H9 (cell line): ENCODE measurements at regions not wholly inside any gene's neighbourhood (a gene's known extent, or its start where the extent isn't known, plus 50 kb on each side); places are given as distances from the start of the nearest gene placed in this dataset.

ENCODE experiments used
- DNase-seq: peaks from one replicate; pipeline ENCODE4 v3.0.0-alpha.2; 2017
- H2AFZ ChIP-seq: one replicate; pipeline ENCODE4 v1.6.1; 2013; ENCODE audit warnings: mild to moderate bottlenecking, low read length, control low read depth, moderate library complexity
- H2AK5ac ChIP-seq: 2 replicates; pipeline ENCODE4 v1.6.1; 2013; ENCODE audit warnings: low read length, control low read depth, mixed read lengths; ENCODE audit not compliant: insufficient read length
- H2BK120ac ChIP-seq: one replicate; pipeline ENCODE4 v1.6.1; 2013; ENCODE audit warnings: low read depth, mild to moderate bottlenecking, low read length, control low read depth, inconsistent platforms; ENCODE audit not compliant: poor library complexity, severe bottlenecking
- H2BK12ac ChIP-seq: 2 replicates; pipeline ENCODE4 v1.6.1; 2013; ENCODE audit warnings: low read length, control low read depth, mixed read lengths, low read depth; ENCODE audit not compliant: insufficient read length
- H2BK15ac ChIP-seq: 2 replicates; pipeline ENCODE4 v1.6.1; 2013; ENCODE audit warnings: low read depth, low read length, control low read depth
- H2BK20ac ChIP-seq: one replicate; pipeline ENCODE4 v1.6.1; 2013; ENCODE audit warnings: low read depth, mild to moderate bottlenecking, low read length, control low read depth, inconsistent platforms; ENCODE audit not compliant: poor library complexity, severe bottlenecking
- H2BK5ac ChIP-seq: 2 replicates; pipeline ENCODE4 v1.6.1; 2013; ENCODE audit warnings: low read length, control low read depth, mixed read lengths; ENCODE audit not compliant: insufficient read length
- H3K14ac ChIP-seq: 2 replicates; pipeline ENCODE4 v1.6.1; 2013; ENCODE audit warnings: low read length, control low read depth; ENCODE audit not compliant: insufficient read depth
- H3K18ac ChIP-seq: 2 replicates; pipeline ENCODE4 v1.6.1; 2013; ENCODE audit warnings: low read depth, mild to moderate bottlenecking, mixed read lengths, low read length, control low read depth; ENCODE audit not compliant: insufficient read length
- H3K23ac ChIP-seq: 2 replicates; pipeline ENCODE4 v1.6.1; 2013; ENCODE audit warnings: low read length, control low read depth, mixed read lengths, low read depth; ENCODE audit not compliant: insufficient read length
- H3K23me2 ChIP-seq: 2 replicates; pipeline ENCODE4 v1.6.1; 2013; ENCODE audit warnings: low read depth, mild to moderate bottlenecking, mixed read lengths, low read length, control low read depth; ENCODE audit not compliant: insufficient read length, poor library complexity, severe bottlenecking
- H3K27ac ChIP-seq: 2 replicates; pipeline ENCODE4 v1.5.1; 2013; ENCODE audit warnings: low read length, control low read depth, mixed read lengths, low read depth; ENCODE audit not compliant: insufficient read length
- H3K27me3 ChIP-seq: 2 replicates; pipeline ENCODE4 v1.6.1; 2013; ENCODE audit warnings: low read length, control low read depth, inconsistent platforms; ENCODE audit not compliant: insufficient read depth
- H3K4ac ChIP-seq: 2 replicates; pipeline ENCODE4 v1.6.1; 2013; ENCODE audit warnings: low read depth, mild to moderate bottlenecking, control low read depth, inconsistent platforms, low read length, moderate library complexity
- H3K4me1 ChIP-seq: 2 replicates; pipeline ENCODE4 v1.6.1; 2013; ENCODE audit warnings: low read length, control low read depth, inconsistent platforms; ENCODE audit not compliant: insufficient read depth
- H3K4me2 ChIP-seq: 2 replicates; pipeline ENCODE4 v1.6.1; 2013; ENCODE audit warnings: low read length, control low read depth, mixed read lengths; ENCODE audit not compliant: insufficient read length, insufficient read depth
- H3K56ac ChIP-seq: 2 replicates; pipeline ENCODE4 v1.6.1; 2013; ENCODE audit warnings: low read depth, mild to moderate bottlenecking, mixed read lengths, low read length, control low read depth; ENCODE audit not compliant: insufficient read length
- H3K79me1 ChIP-seq: 2 replicates; pipeline ENCODE4 v1.6.1; 2013; ENCODE audit warnings: low read depth, mild to moderate bottlenecking, moderate library complexity, low read length, control low read depth, inconsistent platforms; ENCODE audit not compliant: insufficient read depth, poor library complexity, severe bottlenecking
- H3K79me2 ChIP-seq: 2 replicates; pipeline ENCODE4 v1.6.1; 2013; ENCODE audit warnings: low read length, control low read depth, inconsistent platforms; ENCODE audit not compliant: insufficient read depth
- H3K9ac ChIP-seq: 2 replicates; pipeline ENCODE4 v1.6.1; 2013; ENCODE audit warnings: low read length, control low read depth, mixed read lengths; ENCODE audit not compliant: insufficient read length; ENCODE audit errors: extremely low read depth
- H3K9me3 ChIP-seq: one replicate; pipeline ENCODE4 v1.6.1; 2013; ENCODE audit warnings: low read depth, low read length, inconsistent platforms; ENCODE audit not compliant: control insufficient read depth
- H3T11ph ChIP-seq: one replicate; pipeline ENCODE4 v1.6.1; 2013; ENCODE audit warnings: mild to moderate bottlenecking, low read length, control low read depth, inconsistent platforms
- H4K20me1 ChIP-seq: one replicate; pipeline ENCODE4 v1.6.1; 2013; ENCODE audit not compliant: control insufficient read depth, insufficient read length, insufficient read depth
- H4K5ac ChIP-seq: 2 replicates; pipeline ENCODE4 v1.6.1; 2013; ENCODE audit warnings: low read depth, mild to moderate bottlenecking, mixed read lengths, low read length, control low read depth; ENCODE audit not compliant: insufficient read length
- H4K8ac ChIP-seq: replicated peaks from 2 replicates; pipeline ENCODE4 v1.6.1; 2013; ENCODE audit warnings: low read length, control low read depth, mixed read lengths, low read depth; ENCODE audit not compliant: insufficient read length
- H4K91ac ChIP-seq: 2 replicates; pipeline ENCODE4 v1.6.1; 2013; ENCODE audit warnings: low read depth, mild to moderate bottlenecking, moderate library complexity, mixed read lengths, low read length, control low read depth; ENCODE audit not compliant: insufficient read length
- H3K27ac Mint-ChIP-seq, 3 experiments: 2 replicates in 2 of 3; 3 replicates in 1 of 3; pipeline ENCODE4 v1.8.0; 2020 to 2021; ENCODE audit warnings: mixed read lengths in 3 of 3, mild to moderate bottlenecking in 1 of 3, moderate library complexity in 1 of 3
- H3K27me3 Mint-ChIP-seq: 2 replicates; pipeline ENCODE4 v1.8.0; 2021; ENCODE audit warnings: low read depth, mild to moderate bottlenecking, moderate library complexity, mixed read lengths
- H3K36me3 Mint-ChIP-seq, 3 experiments: 2 replicates in 2 of 3; 3 replicates in 1 of 3; pipeline ENCODE4 v1.8.0; 2020 to 2021; ENCODE audit warnings: low read depth in 3 of 3, mixed read lengths in 3 of 3; ENCODE audit not compliant: insufficient read depth in 1 of 3
- H3K4me1 Mint-ChIP-seq, 2 experiments: 2 replicates each; pipeline ENCODE4 v1.8.0; 2020; ENCODE audit warnings: mixed read lengths in 2 of 2
- H3K4me3 Mint-ChIP-seq, 2 experiments: 2 replicates in 1 of 2; 3 replicates in 1 of 2; pipeline ENCODE4 v1.8.0; 2020 to 2021; ENCODE audit warnings: mild to moderate bottlenecking in 2 of 2, mixed read lengths in 2 of 2, moderate library complexity in 1 of 2
- H3K9me3 Mint-ChIP-seq, 2 experiments: 2 replicates in 1 of 2; 3 replicates in 1 of 2; pipeline ENCODE4 v1.8.0; 2020; ENCODE audit warnings: mild to moderate bottlenecking in 2 of 2, mixed read lengths in 2 of 2, moderate library complexity in 1 of 2
- CTCF ChIP-seq: fragments of 200-600 bp; sonication (generic); conservative IDR thresholded peaks from 3 replicates; pipeline ENCODE4 v1.8.0; 2021; ENCODE audit warnings: antibody characterized with exemption, mild to moderate bottlenecking
- WGBS: extraction: QIAGEN DNeasy Blood & Tissue Kit; methylation state at CpG from one replicate; pipeline ENCODE4 v1.1.7; 2013; ENCODE audit warnings: missing lambda C conversion rate, low lambda C conversion rate, mixed read lengths; ENCODE audit not compliant: insufficient read length; ENCODE audit errors: extremely low coverage; 5-methylcytosine and 5-hydroxymethylcytosine counted together

GRCh38 chr20:61090541-61090940 lies 161.5 kb upstream of the CDH4 start:
- TF ChIP-seq CTCF: no peak
- Histone ChIP-seq H2AFZ (no peak overlapping the region), H4K91ac (no peak overlapping the region), H3K9ac (no peak overlapping the region), H2BK5ac (no peak overlapping the region), H3K4me1 (peaks cover 4% of the 10 kb centered on the region), H2AK5ac (no peak overlapping the region), H3K4ac (no peak overlapping the region), H3K23me2 (no peaks in the 10 kb centered on the region), H3K4me2 (no peak overlapping the region), H3K27ac (no peak overlapping the region), H2BK120ac (no peak overlapping the region), H4K5ac (no peak overlapping the region), H3K9me3 (no peaks in the 10 kb centered on the region), H4K20me1 (no peaks in the 10 kb centered on the region), H3K18ac (no peak overlapping the region), H3K79me2 (no peaks in the 10 kb centered on the region), H3T11ph (no peak overlapping the region), H2BK12ac (no peak overlapping the region), H2BK15ac (no peak overlapping the region), H3K27me3 (no peaks in the 10 kb centered on the region; the same call in 1 of the 2 replicates), H2BK20ac (no peak overlapping the region), H4K8ac (no peak overlapping the region), H3K14ac (no peak overlapping the region), H3K23ac (no peak overlapping the region), H3K79me1 (no peaks in the 10 kb centered on the region), H3K56ac (no peak overlapping the region)
- Mint-ChIP-seq H3K27ac (no peak overlapping the region), H3K36me3 (no peaks in the 10 kb centered on the region; a peak in 1 of 7 replicates), H3K4me3 (no peak overlapping the region), H3K27me3 (peaks cover 69% of the 10 kb centered on the region), H3K4me1 (peaks cover 13 to 18% of the 10 kb centered on the region in 2 experiments), H3K9me3 (peaks cover 6 to 18% of the 10 kb centered on the region in 2 experiments; a peak in 4 of 5 replicates)
- no peak for DNase-seq
- no CpG with 5 or more reads among the region's 7 CpGs for WGBS
